ENCODE measurements at regions not wholly inside any gene's neighbourhood (a gene's known extent, or its start where the extent isn't known, plus 50 kb on each side); places are given as distances from the start of the nearest gene placed in this dataset.

DNA sequence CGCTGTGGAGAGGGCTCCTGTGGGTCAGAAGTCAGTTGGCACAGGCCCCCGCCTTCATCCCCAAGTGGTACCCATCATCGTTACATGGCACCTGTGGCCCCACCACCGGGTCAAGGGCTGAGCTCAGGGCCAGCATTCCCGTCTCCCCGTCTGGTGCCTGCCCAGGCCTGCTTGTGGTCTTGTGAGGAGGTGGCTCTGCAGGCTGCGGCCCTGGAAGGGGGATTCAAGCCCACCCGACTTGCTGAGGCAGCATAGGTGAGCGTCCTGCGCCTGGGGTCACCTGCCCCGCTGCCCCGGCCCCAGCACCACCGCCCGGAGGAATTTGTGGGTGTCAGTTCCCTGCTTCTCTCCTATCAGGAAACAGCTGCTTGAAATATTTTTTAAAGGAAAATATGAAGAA is 53.0 kb upstream of the EN2 start:
- Histone ChIP-seq H3K4me3 (ENCODE audit: control extremely low read depth in 1 of 5, extremely low read depth in 1 of 5, insufficient read depth in 1 of 5, low read depth in 2 of 5, low read length in 4 of 5) (no peak overlapping the region), H3K79me2 (ENCODE audit: control insufficient read depth, insufficient read depth, low read length) (no peaks in the 10 kb centered on the region), H4K20me1 (ENCODE audit: control insufficient read depth, insufficient read depth, low read length, poor library complexity, severe bottlenecking) (no peaks in the 10 kb centered on the region), H3K4me2 (replicated peaks; ENCODE audit: low read depth, low read length, poor library complexity, severe bottlenecking) (no peak overlapping the region), H3K36me3 (replicated peaks in 1 of 2; ENCODE audit: control extremely low read depth in 1 of 2, control insufficient read depth in 1 of 2, extremely low read depth in 1 of 2, insufficient read depth in 2 of 2, low read length in 1 of 2) (no peaks in the 10 kb centered on the region), H3K4me1 (ENCODE audit: control insufficient read depth in 2 of 2, insufficient read depth in 2 of 2, low read length in 2 of 2) (no peaks in the 10 kb centered on the region), H3K27ac (ENCODE audit: low read length in 2 of 2) (no peak overlapping the region), H3K9ac (ENCODE audit: low read length) (no peak overlapping the region), H2AFZ (ENCODE audit: insufficient read depth, low read depth, low read length, poor library complexity, severe bottlenecking) (no peak overlapping the region), H3K27me3 (replicated peaks in 1 of 4; ENCODE audit: control extremely low read depth in 1 of 4, control insufficient read depth in 3 of 4, insufficient read depth in 4 of 4, low read length in 3 of 4) (peaks cover 0 to 21% (median 2%) of the 10 kb centered on the region in 4 experiments), H3K9me3 (ENCODE audit: control extremely low read depth in 1 of 3, control insufficient read depth in 2 of 3, insufficient read depth in 1 of 3, low read length in 2 of 3) (peaks cover 0 to 14% (median 0%) of the 10 kb centered on the region in 3 donors)
- DNase-seq (no peak), ATAC-seq (ENCODE audit: low read depth) (no peak)
- Mint-ChIP-seq H3K4me3 (no peak overlapping the region), H3K9me3 (ENCODE audit: insufficient read depth) (no peaks in the 10 kb centered on the region), H3K27ac (no peak overlapping the region), H3K4me1 (no peaks in the 10 kb centered on the region), H3K27me3 (peaks cover 51% of the 10 kb centered on the region)
- 92% methylated on average over 7 of the region's 14 CpGs for WGBS (ENCODE audit: insufficient coverage)
- intact Hi-C loops (cut with micrococcal nuclease): no loop called here
- TF ChIP-seq EZH2 (IDR thresholded peaks at IDR 0.05; ENCODE audit: borderline replicate concordance, insufficient read depth, low read depth, low read length, poor library complexity, severe bottlenecking): no peak
- TF ChIP-seq, protein P1, sequence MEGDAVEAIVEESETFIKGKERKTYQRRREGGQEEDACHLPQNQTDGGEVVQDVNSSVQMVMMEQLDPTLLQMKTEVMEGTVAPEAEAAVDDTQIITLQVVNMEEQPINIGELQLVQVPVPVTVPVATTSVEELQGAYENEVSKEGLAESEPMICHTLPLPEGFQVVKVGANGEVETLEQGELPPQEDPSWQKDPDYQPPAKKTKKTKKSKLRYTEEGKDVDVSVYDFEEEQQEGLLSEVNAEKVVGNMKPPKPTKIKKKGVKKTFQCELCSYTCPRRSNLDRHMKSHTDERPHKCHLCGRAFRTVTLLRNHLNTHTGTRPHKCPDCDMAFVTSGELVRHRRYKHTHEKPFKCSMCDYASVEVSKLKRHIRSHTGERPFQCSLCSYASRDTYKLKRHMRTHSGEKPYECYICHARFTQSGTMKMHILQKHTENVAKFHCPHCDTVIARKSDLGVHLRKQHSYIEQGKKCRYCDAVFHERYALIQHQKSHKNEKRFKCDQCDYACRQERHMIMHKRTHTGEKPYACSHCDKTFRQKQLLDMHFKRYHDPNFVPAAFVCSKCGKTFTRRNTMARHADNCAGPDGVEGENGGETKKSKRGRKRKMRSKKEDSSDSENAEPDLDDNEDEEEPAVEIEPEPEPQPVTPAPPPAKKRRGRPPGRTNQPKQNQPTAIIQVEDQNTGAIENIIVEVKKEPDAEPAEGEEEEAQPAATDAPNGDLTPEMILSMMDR (IDR thresholded peaks at IDR 0.05): no peak
- CTCF ChIA-PET: interaction anchor here (0.7 kb wide), 1 partner anchor 214 kb away, joined by 3 read pairs; no protein-coding TSS in a partner anchor
- POLR2A ChIA-PET: no interaction called here

DNA sequence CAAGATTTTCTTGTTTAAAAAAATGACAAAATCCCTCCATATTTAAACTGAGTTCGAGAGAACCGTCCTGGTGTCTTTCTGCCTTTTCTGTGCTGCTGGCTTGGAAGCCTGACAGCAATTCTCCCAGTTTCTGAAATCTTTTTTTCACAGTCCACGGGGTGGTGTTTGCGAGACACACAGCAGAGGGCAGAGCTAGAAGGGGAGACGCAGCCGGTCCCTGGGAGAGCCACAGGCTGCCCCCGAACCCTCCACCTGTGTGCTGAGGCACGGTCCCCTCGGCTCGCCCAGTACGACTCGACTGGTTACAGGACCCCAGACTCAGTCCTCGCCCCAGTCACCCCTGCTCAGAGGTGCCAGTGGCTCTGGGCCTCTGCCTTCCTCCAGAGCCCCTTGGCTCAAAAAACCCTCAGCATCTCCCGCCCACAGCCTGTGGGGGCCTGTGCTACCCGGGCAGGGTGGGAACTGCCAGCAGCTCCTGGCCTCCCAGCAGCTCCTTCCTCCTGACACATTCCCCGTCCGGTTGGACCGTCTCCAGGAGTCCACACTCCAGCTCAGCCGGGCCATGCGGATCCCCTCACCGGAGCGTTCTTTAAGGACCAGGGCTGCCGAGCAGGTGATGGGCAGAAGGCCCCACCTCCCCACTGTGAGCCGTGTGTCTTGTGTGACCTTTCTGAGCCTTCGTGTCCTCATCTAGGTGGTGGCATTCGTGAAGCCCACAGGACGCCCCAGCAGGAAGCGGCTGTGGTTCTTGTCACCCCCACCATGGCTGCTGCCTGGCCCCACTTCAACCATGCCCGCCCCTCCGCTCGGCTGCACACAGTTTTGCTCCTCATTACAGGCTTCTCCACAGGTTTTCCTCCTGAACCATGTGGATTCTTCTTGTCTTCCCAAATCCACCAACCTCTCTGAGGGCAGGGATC is 52.3 kb upstream of the EN2 start:
- peaks cover 53% of the 10 kb centered on the region for H3K27me3 Mint-ChIP-seq
- no peak for DNase-seq
- H3K9ac ChIP-seq (ENCODE audit: low read length): no peak overlapping the region
- H4K20me1 ChIP-seq (ENCODE audit: control insufficient read depth, insufficient read depth, low read length, poor library complexity, severe bottlenecking): no peaks in the 10 kb centered on the region
- POLR2A ChIA-PET: no interaction called here
- intact Hi-C loops (cut with micrococcal nuclease): no loop called here
- peaks cover 0 to 25% (median 2%) of the 10 kb centered on the region in 4 experiments for H3K27me3 ChIP-seq (replicated peaks in 1 of 4; ENCODE audit: control extremely low read depth in 1 of 4, control insufficient read depth in 3 of 4, insufficient read depth in 4 of 4, low read length in 3 of 4)
- H3K4me1 ChIP-seq (ENCODE audit: control insufficient read depth in 2 of 2, insufficient read depth in 2 of 2, low read length in 2 of 2): no peaks in the 10 kb centered on the region
- no peaks in the 10 kb centered on the region for H3K9me3 Mint-ChIP-seq (ENCODE audit: insufficient read depth)
- peaks cover 0 to 14% (median 0%) of the 10 kb centered on the region in 3 donors for H3K9me3 ChIP-seq (ENCODE audit: control extremely low read depth in 1 of 3, control insufficient read depth in 2 of 3, insufficient read depth in 1 of 3, low read length in 2 of 3)
- TF ChIP-seq, protein P1 (IDR thresholded peaks at IDR 0.05): no peak
- no peak for TF ChIP-seq EZH2 (IDR thresholded peaks at IDR 0.05; ENCODE audit: borderline replicate concordance, insufficient read depth, low read depth, low read length, poor library complexity, severe bottlenecking)
- H2AFZ ChIP-seq (ENCODE audit: insufficient read depth, low read depth, low read length, poor library complexity, severe bottlenecking): no peak overlapping the region
- H3K27ac Mint-ChIP-seq: no peak overlapping the region
- CTCF ChIA-PET: interaction anchor here (0.7 kb wide), 1 partner anchor 215 kb away, joined by 3 read pairs; no protein-coding TSS in a partner anchor
- H3K36me3 ChIP-seq (replicated peaks in 1 of 2; ENCODE audit: control extremely low read depth in 1 of 2, control insufficient read depth in 1 of 2, extremely low read depth in 1 of 2, insufficient read depth in 2 of 2, low read length in 1 of 2): no peaks in the 10 kb centered on the region
- WGBS (ENCODE audit: insufficient coverage): 36% methylated on average over 29 of the region's 31 CpGs
- H3K4me1 Mint-ChIP-seq: no peaks in the 10 kb centered on the region
- no peak overlapping the region for H3K4me3 ChIP-seq (ENCODE audit: control extremely low read depth in 1 of 5, extremely low read depth in 1 of 5, insufficient read depth in 1 of 5, low read depth in 2 of 5, low read length in 4 of 5)
- no peak for ATAC-seq (ENCODE audit: low read depth)
- H3K4me3 Mint-ChIP-seq: no peak overlapping the region
- no peaks in the 10 kb centered on the region for H3K79me2 ChIP-seq (ENCODE audit: control insufficient read depth, insufficient read depth, low read length)
- H3K4me2 ChIP-seq (replicated peaks; ENCODE audit: low read depth, low read length, poor library complexity, severe bottlenecking): no peak overlapping the region
- no peak overlapping the region for H3K27ac ChIP-seq (ENCODE audit: low read length in 2 of 2)

Measured in B cell (primary cell).